ENCODE measurements at regions not wholly inside any gene's neighbourhood (a gene's known extent, or its start where the extent isn't known, plus 50 kb on each side); places are given as distances from the start of the nearest gene placed in this dataset.
"Not testable (repeated sequence)": the region's sequence is repeated elsewhere in the genome, so short reads cannot be mapped to it uniquely, and the experiment has no call there.

GRCh38 chr16:79881107-79881506 is 280.6 kb upstream of the MAF start:
- not testable (repeated sequence) for DNase-seq

GRCh38 chr16:79876332-79876730 is 275.8 kb upstream of the MAF start:
- no peak for DNase-seq

- no peak for DNase-seq
These were observed 273.9 kb upstream of the MAF start for GRCh38 chr16:79874391-79874790.

GRCh38 chr16:79873825-79874224 is 273.3 kb upstream of the MAF start:
- no peak for DNase-seq

GRCh38 chr16:79871906-79872305 is 271.4 kb upstream of the MAF start:
- no peak for DNase-seq

- no peak for DNase-seq
These were observed 269.7 kb upstream of the MAF start for GRCh38 chr16:79870016-79870886.

GRCh38 chr16:79869304-79870015 is 268.9 kb upstream of the MAF start:
- DNase-seq: no peak

GRCh38 chr16:79868841-79869240 is 268.3 kb upstream of the MAF start:
- no peak for DNase-seq

- no peak for DNase-seq
These were observed 267.0 kb upstream of the MAF start for GRCh38 chr16:79867425-79867997.

GRCh38 chr16:79865918-79866317 is 265.4 kb upstream of the MAF start:
- no peak for DNase-seq

- DNase-seq: no peak
These were observed 264.3 kb upstream of the MAF start for GRCh38 chr16:79864781-79865391.

- DNase-seq: no peak
These were observed 263.7 kb upstream of the MAF start for GRCh38 chr16:79864032-79864780.

- DNase-seq: no peak
These were observed 262.8 kb upstream of the MAF start for GRCh38 chr16:79863128-79864031.

- no peak for DNase-seq
These were observed 262.1 kb upstream of the MAF start for GRCh38 chr16:79862601-79863000.

GRCh38 chr16:79856581-79856980 is 256.0 kb upstream of the MAF start:
- no peak for DNase-seq

- no peak for DNase-seq
These were observed 249.8 kb upstream of the MAF start for GRCh38 chr16:79850348-79850747.

- no peak for DNase-seq
These were observed 248.6 kb upstream of the MAF start for GRCh38 chr16:79849119-79849518.

GRCh38 chr16:79848719-79849118 is 248.2 kb upstream of the MAF start:
- no peak for DNase-seq

GRCh38 chr16:79847569-79847968 is 247.0 kb upstream of the MAF start:
- DNase-seq: no peak

- no peak for DNase-seq
These were observed 246.6 kb upstream of the MAF start for GRCh38 chr16:79847101-79847500.

GRCh38 chr16:79845734-79846135 is 245.2 kb upstream of the MAF start:
- no peak for DNase-seq

Data from effector CD4-positive, alpha-beta T cell (primary cell).